ENCODE measurements at regions not wholly inside any gene's neighbourhood (a gene's known extent, or its start where the extent isn't known, plus 50 kb on each side); places are given as distances from the start of the nearest gene placed in this dataset.
"Not testable (repeated sequence)": the region's sequence is repeated elsewhere in the genome, so short reads cannot be mapped to it uniquely, and the experiment has no call there.

DNA sequence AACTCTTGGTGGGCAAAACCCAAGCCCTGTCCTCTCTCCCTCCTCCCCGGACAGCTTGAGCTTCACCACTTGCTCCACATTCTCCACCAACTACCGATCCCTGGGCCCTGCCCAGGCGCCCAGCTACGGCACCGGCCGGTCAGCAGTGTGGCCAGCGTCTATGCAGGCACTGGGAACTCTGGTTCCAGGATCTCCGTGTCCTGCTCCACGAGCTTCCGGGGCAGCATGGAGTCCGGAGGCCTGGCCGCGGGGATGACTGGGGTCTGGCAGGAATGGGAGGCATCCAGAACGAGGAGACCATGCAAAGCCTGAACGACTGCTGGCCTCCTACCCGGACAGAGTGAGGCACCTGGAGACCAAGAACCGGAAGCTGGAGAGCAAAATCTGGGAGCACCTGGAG lies 68.9 kb upstream of the RTL6 start:
- DNase-seq (ENCODE audit: low read depth, low spot score) (no peak), ATAC-seq (no peak)
- Histone ChIP-seq H4K20me1 (ENCODE audit: insufficient read depth) (no peaks in the 10 kb centered on the region), H2AFZ (ENCODE audit: low read depth, low read length, poor library complexity, severe bottlenecking) (no peak overlapping the region), H3K9me2 (ENCODE audit: insufficient read depth) (no peaks in the 10 kb centered on the region), H3K27ac (ENCODE audit: low read depth, low read length) (no peak overlapping the region), H3K79me2 (ENCODE audit: insufficient read depth, low read length) (no peaks in the 10 kb centered on the region), H3K9me3 (ENCODE audit: control insufficient read depth in 1 of 2, insufficient read depth in 1 of 2, low read depth in 1 of 2, low read length in 2 of 2) (no peaks in the 10 kb centered on the region), H3K4me1 (ENCODE audit: control insufficient read depth in 1 of 2, insufficient read depth in 2 of 2, low read length in 2 of 2) (peaks cover 0 to 9% of the 10 kb centered on the region in 2 experiments; a peak in 1 of 4 replicates), H3K4me3 (replicated peaks in 1 of 2; ENCODE audit: low read depth in 1 of 2, low read length in 2 of 2) (no peak overlapping the region), H3K9ac (ENCODE audit: low read length) (no peak overlapping the region), H3K4me2 (ENCODE audit: low read length) (no peak overlapping the region), H3K36me3 (ENCODE audit: control insufficient read depth in 1 of 2, insufficient read depth in 2 of 2, low read length in 2 of 2) (no peaks in the 10 kb centered on the region), H3K27me3 (ENCODE audit: insufficient read depth, low read length) (no peaks in the 10 kb centered on the region)
- intact Hi-C loops (cut with micrococcal nuclease), result loop anchor here (5.0 kb wide), 1 partner anchor 230 kb away; no protein-coding TSS in a partner anchor
- TF ChIP-seq JUND (IDR thresholded peaks at IDR 0.05) (no peak), ZFX (IDR thresholded peaks at IDR 0.05) (no peak), ZBTB33 (IDR thresholded peaks at IDR 0.05; ENCODE audit: extremely low read depth, insufficient replicate concordance, low read length) (no peak), SRF (IDR thresholded peaks at IDR 0.05; ENCODE audit: low read depth) (no peak), YY1 (IDR thresholded peaks at IDR 0.05; ENCODE audit: extremely low read depth, insufficient replicate concordance, low read depth, low read length) (no peak), EZH2 (IDR thresholded peaks at IDR 0.05) (no peak), CBX3 (IDR thresholded peaks at IDR 0.05; ENCODE audit: low read depth) (no peak), EGR1 (IDR thresholded peaks at IDR 0.05; ENCODE audit: low read depth) (no peak), POLR2AphosphoS5 (IDR thresholded peaks at IDR 0.05; ENCODE audit: low read depth, low read length) (no peak), TCF7L2 (IDR thresholded peaks at IDR 0.05; ENCODE audit: borderline replicate concordance, extremely low read depth, insufficient read depth, insufficient read length) (no peak), EZH2phosphoT487 (IDR thresholded peaks at IDR 0.05; ENCODE audit: borderline replicate concordance) (no peak), ELF1 (IDR thresholded peaks at IDR 0.05; ENCODE audit: borderline replicate concordance, low read depth) (no peak), CTCF (IDR thresholded peaks at IDR 0.05 in 2 of 3, conservative IDR thresholded peaks at IDR 0.05 in 1 of 3; ENCODE audit: borderline replicate concordance in 1 of 3, insufficient read depth in 1 of 3, low read depth in 2 of 3, low read length in 2 of 3) (no peak), ZNF274 (IDR thresholded peaks at IDR 0.05; ENCODE audit: low read depth, low read length) (no peak), SIN3A (IDR thresholded peaks at IDR 0.05; ENCODE audit: low read depth) (no peak), ATF3 (IDR thresholded peaks at IDR 0.05) (no peak), FOSL1 (IDR thresholded peaks at IDR 0.05; ENCODE audit: low read depth) (no peak), RAD21 (IDR thresholded peaks at IDR 0.05; ENCODE audit: low read depth) (no peak)
- TF ChIP-seq, protein P1, sequence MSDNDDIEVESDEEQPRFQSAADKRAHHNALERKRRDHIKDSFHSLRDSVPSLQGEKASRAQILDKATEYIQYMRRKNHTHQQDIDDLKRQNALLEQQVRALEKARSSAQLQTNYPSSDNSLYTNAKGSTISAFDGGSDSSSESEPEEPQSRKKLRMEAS (IDR thresholded peaks at IDR 0.05), result no peak
- POLR2A ChIA-PET, result no interaction called here
- RAD21 ChIA-PET (ENCODE audit: low non-redundant PET in 1 of 2, low total read pairs in 2 of 2, uncharacterized antibody in 2 of 2, unreplicated experiment in 2 of 2), result no interaction called here
- BruUV-seq (replicated peaks), result no TSS peak
- CTCF ChIA-PET, result interaction anchor here (1.5 kb wide), 1 partner anchor 231 kb away, joined by 4 read pairs; no protein-coding TSS in a partner anchor

- H2AFZ ChIP-seq (ENCODE audit: low read depth, low read length, poor library complexity, severe bottlenecking); H3K36me3 ChIP-seq (ENCODE audit: control insufficient read depth in 1 of 2, insufficient read depth in 2 of 2, low read length in 2 of 2); CTCF ChIA-PET; H3K27me3 ChIP-seq (ENCODE audit: insufficient read depth, low read length); intact Hi-C loops (cut with micrococcal nuclease); H3K4me3 ChIP-seq (replicated peaks in 1 of 2; ENCODE audit: low read depth in 1 of 2, low read length in 2 of 2); H3K4me2 ChIP-seq (ENCODE audit: low read length); H3K9me2 ChIP-seq (ENCODE audit: insufficient read depth); H3K9ac ChIP-seq (ENCODE audit: low read length); RAD21 ChIA-PET (ENCODE audit: low non-redundant PET in 1 of 2, low total read pairs in 2 of 2, uncharacterized antibody in 2 of 2, unreplicated experiment in 2 of 2); H3K79me2 ChIP-seq (ENCODE audit: insufficient read depth, low read length); H3K9me3 ChIP-seq (ENCODE audit: control insufficient read depth in 1 of 2, insufficient read depth in 1 of 2, low read depth in 1 of 2, low read length in 2 of 2); H4K20me1 ChIP-seq (ENCODE audit: insufficient read depth); DNase-seq (ENCODE audit: low read depth, low spot score); BruUV-seq (replicated peaks); H3K27ac ChIP-seq (ENCODE audit: low read depth, low read length); ATAC-seq: not testable (repeated sequence)
- H3K4me1 ChIP-seq (ENCODE audit: control insufficient read depth in 1 of 2, insufficient read depth in 2 of 2, low read length in 2 of 2), result peaks cover 0 to 13% of the 10 kb centered on the region in 2 experiments; a peak in 2 of 4 replicates
- POLR2A ChIA-PET, result interaction anchor here (0.6 kb wide), 1 partner anchor 1015 kb away, joined by 4 read pairs; no protein-coding TSS in a partner anchor
Observed at GRCh38 chr22:44562651-44563050, 64.6 kb upstream of the RTL6 start.
